Choroid plexus epithelial cell (primary cell): ENCODE measurements at regions not wholly inside any gene's neighbourhood (a gene's known extent, or its start where the extent isn't known, plus 50 kb on each side); places are given as distances from the start of the nearest gene placed in this dataset.
"Not testable (repeated sequence)": the region's sequence is repeated elsewhere in the genome, so short reads cannot be mapped to it uniquely, and the experiment has no call there.

Source experiments
- DNase-seq: peaks from one replicate; pipeline ENCODE4 v3.0.0-alpha.2; 2010; ENCODE audit warnings: low read depth
- H3K4me3 ChIP-seq: 2 replicates; pipeline ENCODE4 v1.5.1; 2011; ENCODE audit warnings: low read depth, mild to moderate bottlenecking, control low read depth, low read length, moderate library complexity
- CTCF ChIP-seq: conservative IDR thresholded peaks from 2 replicates; pipeline ENCODE4 v1.5.1; 2011; ENCODE audit warnings: low read depth, mild to moderate bottlenecking, control low read depth, inconsistent platforms, low read length, moderate library complexity

GRCh38 chr1:191438979-191439378 is 719.3 kb upstream of the RGS18 start:
- no peak for TF ChIP-seq CTCF
- no peak overlapping the region for H3K4me3 ChIP-seq
- DNase-seq, result no peak

- not testable (repeated sequence) for DNase-seq, H3K4me3 ChIP-seq
These were observed 710.0 kb upstream of the RGS18 start for GRCh38 chr1:191448279-191448678.

- no peak overlapping the region for H3K4me3 ChIP-seq
- no peak for DNase-seq
- TF ChIP-seq CTCF, result no peak
These were observed 705.7 kb upstream of the RGS18 start for GRCh38 chr1:191452586-191452985.

DNA sequence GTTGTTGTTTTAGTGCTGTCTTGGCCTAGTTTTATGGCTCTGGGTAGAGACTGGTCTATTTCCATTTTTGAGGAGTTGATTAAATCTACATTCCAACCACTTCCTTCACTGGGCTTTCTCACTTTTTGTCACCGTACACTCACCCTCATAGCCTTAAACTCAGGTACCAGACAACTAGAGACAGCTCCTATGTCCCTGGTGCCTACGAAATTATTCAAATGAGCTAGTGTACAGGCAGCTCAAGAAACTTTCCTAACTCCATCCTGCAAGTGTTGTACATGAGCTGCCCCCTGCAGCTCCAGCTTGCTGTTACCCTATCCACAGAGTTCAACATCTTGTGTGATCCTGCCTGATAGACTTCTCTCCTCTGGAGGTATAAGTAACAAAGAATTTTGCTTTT is 704.8 kb upstream of the RGS18 start:
- DNase-seq, result no peak
- no peak overlapping the region for H3K4me3 ChIP-seq
- TF ChIP-seq CTCF, result no peak

DNA sequence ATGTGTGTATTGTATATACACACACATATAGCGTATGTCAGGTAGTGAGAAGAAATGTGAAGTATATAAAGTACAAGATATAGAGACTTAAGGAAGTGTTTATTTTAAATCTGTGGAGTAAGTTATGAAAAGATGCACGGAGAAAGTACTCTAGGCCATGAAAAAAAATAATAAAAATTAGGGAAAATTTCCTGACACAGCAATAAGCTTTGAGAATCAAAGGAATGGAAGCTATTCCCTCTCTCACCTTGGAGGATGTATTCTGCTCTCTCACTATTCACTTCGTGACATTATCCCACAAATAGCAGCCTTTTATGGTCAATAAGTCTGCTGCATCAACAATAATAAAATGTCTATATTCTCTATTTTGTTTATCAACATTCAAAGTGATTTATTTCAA is 700.4 kb upstream of the RGS18 start:
- no peak for DNase-seq
- H3K4me3 ChIP-seq, result no peak overlapping the region
- TF ChIP-seq CTCF, result no peak

DNA sequence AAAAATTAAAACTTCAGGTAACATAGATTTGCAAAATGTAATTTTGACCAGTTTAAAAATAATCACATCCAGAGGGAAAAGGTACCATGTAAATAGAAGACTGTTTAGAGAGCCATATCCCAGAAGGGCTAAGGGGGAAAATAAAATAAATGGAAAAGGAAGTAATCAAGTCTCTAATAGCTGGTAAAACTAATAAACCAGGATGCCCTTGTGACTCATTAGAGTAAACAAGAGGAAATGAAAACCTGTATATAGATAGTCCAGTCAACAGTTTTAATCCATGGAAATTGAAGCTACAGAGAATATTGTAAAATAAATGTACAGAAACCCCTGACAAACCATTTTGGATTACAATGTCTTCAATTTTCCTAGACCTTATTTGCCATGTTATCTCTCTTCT is 698.0 kb upstream of the RGS18 start:
- TF ChIP-seq CTCF, result no peak
- DNase-seq, result no peak
- no peak overlapping the region for H3K4me3 ChIP-seq

GRCh38 chr1:191483988-191484387 is 674.3 kb upstream of the RGS18 start:
- H3K4me3 ChIP-seq, result no peak overlapping the region
- no peak for DNase-seq
- TF ChIP-seq CTCF, result no peak

DNA sequence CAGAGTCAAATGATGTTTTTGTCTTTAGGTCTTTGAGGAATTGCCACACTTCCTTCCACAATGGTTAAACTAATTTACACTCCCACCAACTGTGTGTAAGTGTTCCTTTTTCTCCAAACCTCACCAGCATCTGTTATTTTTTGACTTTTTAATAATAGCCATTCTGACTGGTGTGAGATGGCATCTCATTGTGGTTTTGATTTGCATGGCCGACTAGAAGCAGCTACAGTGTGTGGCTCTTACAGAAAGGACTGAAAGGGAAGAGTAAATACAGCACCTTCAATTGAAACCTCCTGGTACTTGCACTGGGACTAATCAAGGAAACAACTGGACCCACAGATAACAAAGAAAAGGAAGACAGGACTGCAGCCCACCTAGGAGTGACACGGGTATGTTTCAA is 668.0 kb upstream of the RGS18 start:
- no peak for DNase-seq
- H3K4me3 ChIP-seq, result no peak overlapping the region
- no peak for TF ChIP-seq CTCF
